Osteoblast (primary cell): ENCODE measurements at regions not wholly inside any gene's neighbourhood (a gene's known extent, or its start where the extent isn't known, plus 50 kb on each side); places are given as distances from the start of the nearest gene placed in this dataset.

Experiments used
- DNase-seq: peaks from one replicate; pipeline ENCODE4 v3.0.0; 2011; ENCODE audit warnings: low spot score, mixed read lengths; ENCODE audit not compliant: insufficient read length; ENCODE audit errors: missing footprints
- H2AFZ ChIP-seq: 2 replicates; pipeline ENCODE4 v1.6.0; 2011; ENCODE audit warnings: mild to moderate bottlenecking, low read length
- H3K27ac ChIP-seq: 2 replicates; pipeline ENCODE4 v1.5.1; 2011; ENCODE audit warnings: mild to moderate bottlenecking, low read depth, low read length, moderate library complexity
- H3K27me3 ChIP-seq: 2 replicates; pipeline ENCODE4 v1.6.0; 2012; ENCODE audit warnings: mild to moderate bottlenecking, control low read depth, inconsistent platforms, low read length, moderate library complexity; ENCODE audit not compliant: insufficient read depth
- H3K36me3 ChIP-seq: 2 replicates; pipeline ENCODE4 v1.5.1; 2011; ENCODE audit warnings: mild to moderate bottlenecking, low read length, control low read depth, moderate library complexity; ENCODE audit not compliant: insufficient read depth
- H3K4me1 ChIP-seq: 2 replicates; pipeline ENCODE4 v1.5.1; 2011; ENCODE audit warnings: mild to moderate bottlenecking, low read length, control low read depth, moderate library complexity; ENCODE audit not compliant: insufficient read depth
- H3K4me2 ChIP-seq: 2 replicates; pipeline ENCODE4 v1.6.0; 2011; ENCODE audit warnings: mild to moderate bottlenecking, low read length; ENCODE audit not compliant: insufficient read depth
- H3K4me3 ChIP-seq: fragments of 200-600 bp; sonication (generic); 3 replicates; pipeline ENCODE4 v1.5.1; 2012; ENCODE audit warnings: mild to moderate bottlenecking, low read length, inconsistent platforms; ENCODE audit not compliant: insufficient read depth
- H3K79me2 ChIP-seq: 2 replicates; pipeline ENCODE4 v1.6.0; 2012; ENCODE audit warnings: mild to moderate bottlenecking, low read length, control low read depth, inconsistent platforms; ENCODE audit not compliant: insufficient read depth
- H3K9me3 ChIP-seq: 2 replicates; pipeline ENCODE4 v1.5.1; 2011; ENCODE audit warnings: low read depth, low read length, control low read depth
- H4K20me1 ChIP-seq: 2 replicates; pipeline ENCODE4 v1.6.0; 2012; ENCODE audit warnings: mild to moderate bottlenecking, low read length, control low read depth; ENCODE audit not compliant: insufficient read depth
- CTCF ChIP-seq: IDR thresholded peaks from 2 replicates; pipeline ENCODE4 v1.5.1; 2011; ENCODE audit warnings: mild to moderate bottlenecking, low read depth, low read length, moderate library complexity; ENCODE audit errors: extremely low read depth

- no peak for TF ChIP-seq CTCF
- Histone ChIP-seq H4K20me1 (no peaks in the 10 kb centered on the region), H3K4me3 (no peak overlapping the region), H3K36me3 (no peaks in the 10 kb centered on the region), H3K9me3 (no peaks in the 10 kb centered on the region), H3K4me2 (no peak overlapping the region), H3K27ac (peak overlapping the region; percentile 32), H3K79me2 (peaks cover 30% of the 10 kb centered on the region), H3K4me1 (peaks cover 53% of the 10 kb centered on the region), H2AFZ (no peak overlapping the region), H3K27me3 (no peaks in the 10 kb centered on the region)
- DNase-seq: no peak
Measured at GRCh38 chr1:98005326-98006010, 84.6 kb upstream of the DPYD start.

- no peak overlapping the region for H3K27ac ChIP-seq
- H3K4me3 ChIP-seq: no peak overlapping the region
- H3K4me1 ChIP-seq: peaks cover 52% of the 10 kb centered on the region
- DNase-seq: no peak
- H3K27me3 ChIP-seq: no peaks in the 10 kb centered on the region
- no peaks in the 10 kb centered on the region for H4K20me1 ChIP-seq
- no peak for TF ChIP-seq CTCF
- no peaks in the 10 kb centered on the region for H3K36me3 ChIP-seq
- H2AFZ ChIP-seq: no peak overlapping the region
- H3K79me2 ChIP-seq: peaks cover 21% of the 10 kb centered on the region
- H3K9me3 ChIP-seq: no peaks in the 10 kb centered on the region
- H3K4me2 ChIP-seq: no peak overlapping the region
Measured at GRCh38 chr1:98003442-98003841, 82.6 kb upstream of the DPYD start.

GRCh38 chr1:98002288-98002687, 81.5 kb upstream of the DPYD start:
- Histone ChIP-seq H2AFZ (no peak overlapping the region), H3K4me3 (no peak overlapping the region), H4K20me1 (no peaks in the 10 kb centered on the region), H3K4me1 (peaks cover 48% of the 10 kb centered on the region), H3K27me3 (no peaks in the 10 kb centered on the region), H3K79me2 (peaks cover 16% of the 10 kb centered on the region), H3K9me3 (no peaks in the 10 kb centered on the region), H3K4me2 (no peak overlapping the region), H3K36me3 (no peaks in the 10 kb centered on the region), H3K27ac (no peak overlapping the region)
- DNase-seq: no peak
- no peak for TF ChIP-seq CTCF

GRCh38 chr1:98001764-98002163, 80.9 kb upstream of the DPYD start:
- peak; percentile 55 for TF ChIP-seq CTCF
- no peak overlapping the region for H3K27ac ChIP-seq
- H3K27me3 ChIP-seq: no peaks in the 10 kb centered on the region
- H4K20me1 ChIP-seq: no peaks in the 10 kb centered on the region
- no peaks in the 10 kb centered on the region for H3K36me3 ChIP-seq
- H3K4me2 ChIP-seq: no peak overlapping the region
- H3K4me3 ChIP-seq: no peak overlapping the region
- no peak overlapping the region for H2AFZ ChIP-seq
- H3K9me3 ChIP-seq: no peaks in the 10 kb centered on the region
- H3K4me1 ChIP-seq: peaks cover 48% of the 10 kb centered on the region
- peaks cover 16% of the 10 kb centered on the region for H3K79me2 ChIP-seq
- DNase-seq: no peak
